Activated CD4-positive, alpha-beta T cell treated with anti-CD3 and anti-CD28 coated beads, Interleukin-2, Interleukin-4, amounts not matched to agents 100 ng/mL and 50 ng/mL, durations not matched to agents 16 hours and 8 hours (primary cell): ENCODE measurements at regions not wholly inside any gene's neighbourhood (a gene's known extent, or its start where the extent isn't known, plus 50 kb on each side); places are given as distances from the start of the nearest gene placed in this dataset.
"Not testable (repeated sequence)": the region's sequence is repeated elsewhere in the genome, so short reads cannot be mapped to it uniquely, and the experiment has no call there.

Experiments used
- DNase-seq: peaks from one replicate; pipeline ENCODE4 v3.0.0-alpha.2; 2020; ENCODE audit warnings: low spot score

- no peak for DNase-seq
These were observed 1098.6 kb downstream of the TAF11L14 start for GRCh38 chr5:18732556-18733479.

- DNase-seq = no peak
These were observed 1101.8 kb downstream of the TAF11L14 start for GRCh38 chr5:18736051-18736398.

- not testable (repeated sequence) for DNase-seq
These were observed 1102.5 kb downstream of the TAF11L14 start for GRCh38 chr5:18736736-18737135.

GRCh38 chr5:18740301-18740700 lies 1106.0 kb downstream of the TAF11L14 start:
- no peak for DNase-seq

- DNase-seq = no peak
These were observed 1108.6 kb downstream of the TAF11L14 start for GRCh38 chr5:18742830-18743229.

GRCh38 chr5:18744441-18744840 lies 1110.2 kb downstream of the TAF11L14 start:
- DNase-seq = peak; percentile 42

- peak; percentile 59 for DNase-seq
These were observed 1111.1 kb downstream of the TAF11L14 start for GRCh38 chr5:18745042-18745987.

- DNase-seq = peak; percentile 75
These were observed 1111.8 kb downstream of the TAF11L14 start for GRCh38 chr5:18745988-18746615.

GRCh38 chr5:18749763-18750162 lies 1115.5 kb downstream of the TAF11L14 start:
- peak; percentile 67 for DNase-seq

GRCh38 chr5:18752317-18752716 lies 1118.1 kb downstream of the TAF11L14 start:
- DNase-seq = no peak

GRCh38 chr5:18754201-18754600 lies 1119.9 kb downstream of the TAF11L14 start:
- DNase-seq = no peak

GRCh38 chr5:18761801-18762200 lies 1127.5 kb downstream of the TAF11L14 start:
- DNase-seq = peak; percentile 31

- DNase-seq = no peak
These were observed 1129.9 kb downstream of the TAF11L14 start for GRCh38 chr5:18764161-18764560.

GRCh38 chr5:18765304-18765703 lies 1131.0 kb downstream of the TAF11L14 start:
- DNase-seq = no peak

GRCh38 chr5:18771097-18771610 lies 1136.9 kb downstream of the TAF11L14 start:
- DNase-seq = no peak

GRCh38 chr5:18772475-18772874 lies 1138.2 kb downstream of the TAF11L14 start:
- DNase-seq = no peak

- DNase-seq = no peak
These were observed 1144.0 kb downstream of the TAF11L14 start for GRCh38 chr5:18778225-18778624.

- no peak for DNase-seq
These were observed 1155.1 kb downstream of the TAF11L14 start for GRCh38 chr5:18789218-18789998.

- no peak for DNase-seq
These were observed 1157.9 kb downstream of the TAF11L14 start for GRCh38 chr5:18792145-18792544.

GRCh38 chr5:18797222-18797621 lies 1163.0 kb downstream of the TAF11L14 start:
- no peak for DNase-seq

GRCh38 chr5:18798058-18798457 lies 1163.8 kb downstream of the TAF11L14 start:
- DNase-seq = no peak
